ENCODE measurements at regions not wholly inside any gene's neighbourhood (a gene's known extent, or its start where the extent isn't known, plus 50 kb on each side); places are given as distances from the start of the nearest gene placed in this dataset.

- TF ChIP-seq CTCF (IDR thresholded peaks at IDR 0.05) (no peak), POLR2AphosphoS5 (IDR thresholded peaks at IDR 0.05) (no peak), EP300 (IDR thresholded peaks at IDR 0.05) (no peak), POLR2A (IDR thresholded peaks at IDR 0.05) (no peak)
Measured at GRCh38 chr7:140263277-140263676, 86.5 kb upstream of the KDM7A start.

Data from gastroesophageal sphincter (tissue), 3 donors.